ENCODE measurements at regions not wholly inside any gene's neighbourhood (a gene's known extent, or its start where the extent isn't known, plus 50 kb on each side); places are given as distances from the start of the nearest gene placed in this dataset.

DNA sequence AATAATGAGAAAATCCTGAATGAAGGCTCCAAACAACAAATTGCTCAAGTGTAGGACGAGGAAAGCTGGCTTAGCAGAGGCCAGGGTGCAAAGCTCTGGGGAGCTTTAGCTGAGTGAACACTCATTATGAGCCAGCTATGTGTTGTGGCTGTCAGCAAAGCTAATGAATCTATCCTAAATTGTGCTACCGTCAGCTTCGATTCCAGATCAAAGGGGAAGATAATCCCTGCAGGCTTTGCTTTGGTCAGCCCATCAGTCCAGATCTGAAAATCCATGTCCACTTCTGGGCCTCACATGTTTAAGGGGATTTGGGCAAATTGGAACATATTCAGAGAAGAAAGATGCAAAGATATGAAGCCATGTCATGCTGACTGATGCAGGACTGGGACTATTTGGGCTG is 180.9 kb upstream of the ZBED5 start:
- TF ChIP-seq, protein P1, sequence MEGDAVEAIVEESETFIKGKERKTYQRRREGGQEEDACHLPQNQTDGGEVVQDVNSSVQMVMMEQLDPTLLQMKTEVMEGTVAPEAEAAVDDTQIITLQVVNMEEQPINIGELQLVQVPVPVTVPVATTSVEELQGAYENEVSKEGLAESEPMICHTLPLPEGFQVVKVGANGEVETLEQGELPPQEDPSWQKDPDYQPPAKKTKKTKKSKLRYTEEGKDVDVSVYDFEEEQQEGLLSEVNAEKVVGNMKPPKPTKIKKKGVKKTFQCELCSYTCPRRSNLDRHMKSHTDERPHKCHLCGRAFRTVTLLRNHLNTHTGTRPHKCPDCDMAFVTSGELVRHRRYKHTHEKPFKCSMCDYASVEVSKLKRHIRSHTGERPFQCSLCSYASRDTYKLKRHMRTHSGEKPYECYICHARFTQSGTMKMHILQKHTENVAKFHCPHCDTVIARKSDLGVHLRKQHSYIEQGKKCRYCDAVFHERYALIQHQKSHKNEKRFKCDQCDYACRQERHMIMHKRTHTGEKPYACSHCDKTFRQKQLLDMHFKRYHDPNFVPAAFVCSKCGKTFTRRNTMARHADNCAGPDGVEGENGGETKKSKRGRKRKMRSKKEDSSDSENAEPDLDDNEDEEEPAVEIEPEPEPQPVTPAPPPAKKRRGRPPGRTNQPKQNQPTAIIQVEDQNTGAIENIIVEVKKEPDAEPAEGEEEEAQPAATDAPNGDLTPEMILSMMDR (conservative IDR thresholded peaks at IDR 0.05), result no peak
- TF ChIP-seq ZFX (IDR thresholded peaks at IDR 0.05), result no peak
